ENCODE measurements at regions not wholly inside any gene's neighbourhood (a gene's known extent, or its start where the extent isn't known, plus 50 kb on each side); places are given as distances from the start of the nearest gene placed in this dataset.

DNA sequence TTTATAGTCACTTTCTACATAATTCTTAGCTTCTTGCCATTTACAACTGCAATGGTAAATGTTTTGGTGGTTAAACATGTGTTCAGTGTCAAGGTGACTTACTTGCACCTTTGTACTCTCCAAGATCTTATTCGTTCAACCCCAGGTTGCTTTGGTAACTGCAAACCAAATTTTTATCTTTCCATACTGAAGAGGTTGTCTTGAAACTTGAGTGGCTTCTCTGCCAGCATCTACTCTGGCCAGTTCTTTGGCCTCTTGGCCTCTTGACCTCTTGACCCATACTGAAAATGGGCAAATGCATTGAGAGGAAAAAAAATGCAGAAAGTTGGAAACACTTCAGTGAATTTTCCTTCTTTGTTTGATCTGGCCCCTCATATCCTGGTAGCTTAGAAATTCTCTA lies 88.0 kb upstream of the LRRC7 start:
- H3K27me3 ChIP-seq (replicated peaks) = no peaks in the 10 kb centered on the region
- no peak overlapping the region for H3K4me3 ChIP-seq
- H3K4me1 ChIP-seq (replicated peaks) = no peaks in the 10 kb centered on the region
- no peak for DNase-seq (ENCODE audit: low read depth in 1 of 2, low spot score in 2 of 2)
- H3K9me3 ChIP-seq (replicated peaks) = no peaks in the 10 kb centered on the region
- H3K36me3 ChIP-seq = no peaks in the 10 kb centered on the region
- no peak overlapping the region for H3K27ac ChIP-seq

DNA sequence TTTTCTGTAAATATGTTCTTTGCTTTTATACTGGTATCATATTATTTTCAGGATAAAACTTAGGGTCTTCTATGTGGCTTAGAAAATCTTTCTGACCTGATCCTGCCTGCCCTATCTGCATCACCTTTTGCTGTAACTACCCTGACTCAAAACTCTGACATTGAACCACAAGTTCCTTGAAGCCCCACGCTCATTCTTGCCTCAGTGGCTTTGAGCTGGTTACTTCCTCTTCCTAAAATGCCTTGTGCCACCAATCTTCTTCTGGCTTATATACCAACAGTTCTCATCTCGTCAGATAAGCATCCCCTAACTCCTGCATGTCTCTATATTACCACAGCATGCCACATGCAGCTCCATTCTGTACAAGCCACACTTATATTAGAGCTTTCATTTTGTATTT lies 84.5 kb upstream of the LRRC7 start:
- DNase-seq (ENCODE audit: low read depth in 1 of 2, low spot score in 2 of 2) = no peak
- Histone ChIP-seq H3K9me3 (replicated peaks) (no peaks in the 10 kb centered on the region), H3K4me3 (no peak overlapping the region), H3K36me3 (no peaks in the 10 kb centered on the region), H3K27ac (no peak overlapping the region), H3K4me1 (replicated peaks) (peaks cover 3% of the 10 kb centered on the region; the same call in 1 of the 2 replicates), H3K27me3 (replicated peaks) (no peaks in the 10 kb centered on the region)

DNA sequence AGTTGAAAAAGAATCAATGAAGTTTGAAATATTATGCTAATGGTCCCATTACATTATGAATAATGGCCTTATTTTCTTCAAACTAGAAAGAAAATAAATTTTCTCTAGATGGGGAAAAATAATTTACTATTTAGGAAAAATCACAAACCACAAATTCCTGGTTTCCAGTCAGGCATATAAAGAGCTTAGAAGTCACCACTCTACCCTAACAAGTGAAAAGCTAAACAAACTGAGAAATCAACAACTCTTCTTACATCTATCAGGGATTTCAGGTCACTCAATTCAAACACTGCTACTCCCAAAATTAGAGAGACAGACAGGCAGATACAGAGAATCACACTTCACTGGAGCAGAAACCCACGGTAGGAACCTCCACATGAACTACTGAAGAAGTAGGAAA lies 82.1 kb upstream of the LRRC7 start:
- H3K27ac ChIP-seq = no peak overlapping the region
- peak in 1 of 2 experiments; percentile 8 for DNase-seq (ENCODE audit: low read depth in 1 of 2, low spot score in 2 of 2)
- no peaks in the 10 kb centered on the region for H3K36me3 ChIP-seq
- H3K4me1 ChIP-seq (replicated peaks) = peaks cover 3% of the 10 kb centered on the region; the same call in 1 of the 2 replicates
- no peak overlapping the region for H3K4me3 ChIP-seq
- H3K27me3 ChIP-seq (replicated peaks) = no peaks in the 10 kb centered on the region
- no peaks in the 10 kb centered on the region for H3K9me3 ChIP-seq (replicated peaks)

DNA sequence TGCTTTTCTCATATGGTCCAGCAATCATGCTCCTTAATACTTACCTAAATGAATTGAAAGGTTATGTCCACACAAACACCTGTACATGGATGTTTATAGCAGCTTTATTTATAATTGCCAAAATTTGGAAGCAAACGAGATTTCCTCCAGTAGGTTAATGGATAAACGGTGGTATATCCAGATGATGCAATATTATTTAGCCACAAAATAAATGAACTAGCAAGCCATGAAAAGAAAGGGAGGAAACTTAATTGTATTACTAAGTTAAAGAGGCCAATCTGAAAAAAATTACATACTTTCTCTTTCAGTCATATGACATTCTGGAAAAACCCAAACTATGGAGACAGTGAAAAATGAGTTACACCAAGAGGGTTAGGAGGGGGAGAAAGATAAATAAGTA lies 76.3 kb upstream of the LRRC7 start:
- peak in 1 of 2 experiments; percentile 22 for DNase-seq (ENCODE audit: low read depth in 1 of 2, low spot score in 2 of 2)
- peak overlapping the region; percentile 36 for H3K27ac ChIP-seq
- H3K9me3 ChIP-seq (replicated peaks) = no peaks in the 10 kb centered on the region
- H3K4me3 ChIP-seq = no peak overlapping the region
- peaks cover 30% of the 10 kb centered on the region for H3K4me1 ChIP-seq (replicated peaks)
- no peaks in the 10 kb centered on the region for H3K36me3 ChIP-seq
- H3K27me3 ChIP-seq (replicated peaks) = no peaks in the 10 kb centered on the region

DNA sequence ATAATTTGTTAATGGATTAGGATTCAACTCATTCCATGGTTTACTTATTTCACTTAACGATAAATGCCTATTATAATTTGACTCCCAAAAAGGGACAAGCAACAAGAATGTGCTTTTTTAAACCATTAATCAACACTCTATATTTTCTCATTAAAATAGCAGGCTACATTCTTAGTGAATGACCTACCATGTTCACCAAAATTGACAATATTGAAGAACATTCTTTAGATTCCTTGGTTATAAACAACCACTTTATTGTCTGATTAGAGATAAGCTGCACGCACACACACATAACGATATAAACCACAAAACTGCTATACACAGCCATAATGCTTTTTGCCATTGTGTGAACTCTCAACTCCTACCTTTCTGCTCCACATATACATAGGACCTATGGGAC lies 75.4 kb upstream of the LRRC7 start:
- peak in 1 of 2 experiments; percentile 52 for DNase-seq (ENCODE audit: low read depth in 1 of 2, low spot score in 2 of 2)
- Histone ChIP-seq H3K27me3 (replicated peaks) (no peaks in the 10 kb centered on the region), H3K27ac (peak overlapping the region; percentile 36)

DNA sequence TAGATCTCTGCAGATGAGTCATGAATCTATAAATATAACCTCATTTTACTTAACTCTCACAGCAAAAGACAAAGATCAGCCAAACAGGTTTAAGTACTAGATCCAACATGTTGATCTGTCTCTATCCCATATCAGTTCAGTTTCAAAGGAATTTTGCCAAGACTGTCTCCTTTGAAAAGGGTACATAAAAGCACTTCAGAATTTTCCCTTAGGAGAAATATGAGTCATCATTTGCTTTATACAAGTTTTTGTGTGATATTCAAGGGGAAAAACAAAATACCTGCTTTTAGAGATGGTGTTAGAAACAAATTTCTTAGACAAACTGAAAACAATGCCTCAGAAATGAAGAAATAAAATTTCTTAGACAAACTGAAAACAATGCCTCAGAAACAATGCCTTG lies 73.5 kb upstream of the LRRC7 start:
- Histone ChIP-seq H3K9me3 (replicated peaks) (no peaks in the 10 kb centered on the region), H3K36me3 (no peaks in the 10 kb centered on the region), H3K4me3 (no peak overlapping the region), H3K27ac (peak overlapping the region; percentile 2), H3K4me1 (replicated peaks) (peaks cover 30% of the 10 kb centered on the region), H3K27me3 (replicated peaks) (no peaks in the 10 kb centered on the region)
- peak in 1 of 2 experiments; percentile 51 for DNase-seq (ENCODE audit: low read depth in 1 of 2, low spot score in 2 of 2)

More for the DNA sequence above, 75.4 kb upstream of the LRRC7 start:
- Histone ChIP-seq H3K9me3 (replicated peaks) (no peaks in the 10 kb centered on the region), H3K4me1 (replicated peaks) (peaks cover 30% of the 10 kb centered on the region), H3K36me3 (no peaks in the 10 kb centered on the region), H3K4me3 (no peak overlapping the region)

DNA sequence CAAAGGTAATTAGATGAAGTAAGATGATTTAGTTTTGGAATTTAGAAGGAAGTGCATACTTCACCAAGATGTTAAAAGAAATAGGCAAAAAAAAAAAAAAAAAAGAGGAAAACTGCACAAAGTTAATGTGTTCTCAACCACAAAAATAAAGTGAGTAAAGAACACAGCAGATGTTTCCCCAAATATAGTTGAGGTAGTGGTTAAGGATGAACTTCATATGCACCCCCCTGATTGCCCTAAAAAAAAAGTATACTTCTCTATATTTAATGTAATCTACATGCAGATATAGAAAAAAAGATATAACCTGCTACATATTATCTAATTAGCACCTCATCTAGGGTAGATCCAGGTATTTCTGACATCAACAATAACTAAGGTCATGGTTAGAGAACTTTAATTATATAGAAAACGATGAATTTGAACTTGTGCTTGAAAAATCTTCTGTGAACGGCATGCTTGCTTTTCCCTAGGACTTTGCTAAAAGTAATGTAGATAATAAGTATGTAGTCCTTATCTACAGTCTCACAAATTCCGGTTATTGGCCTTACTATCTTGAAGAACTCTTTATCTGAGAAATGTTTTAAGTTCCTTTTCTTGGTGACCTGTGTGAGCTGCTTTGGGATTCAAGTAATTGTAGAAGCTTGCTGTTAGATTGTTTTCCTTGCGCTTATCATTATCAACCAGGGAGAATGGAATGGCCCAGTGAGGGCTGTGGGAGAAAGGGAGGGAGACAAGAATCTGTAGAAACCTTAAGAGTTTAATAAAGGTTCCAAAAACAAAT lies 70.1 kb upstream of the LRRC7 start:
- Histone ChIP-seq H3K27me3 (replicated peaks) (no peaks in the 10 kb centered on the region), H3K4me1 (replicated peaks) (peaks cover 16% of the 10 kb centered on the region), H3K36me3 (no peaks in the 10 kb centered on the region), H3K4me3 (no peak overlapping the region), H3K9me3 (replicated peaks) (no peaks in the 10 kb centered on the region), H3K27ac (no peak overlapping the region)
- no peak for DNase-seq (ENCODE audit: low read depth in 1 of 2, low spot score in 2 of 2)

DNA sequence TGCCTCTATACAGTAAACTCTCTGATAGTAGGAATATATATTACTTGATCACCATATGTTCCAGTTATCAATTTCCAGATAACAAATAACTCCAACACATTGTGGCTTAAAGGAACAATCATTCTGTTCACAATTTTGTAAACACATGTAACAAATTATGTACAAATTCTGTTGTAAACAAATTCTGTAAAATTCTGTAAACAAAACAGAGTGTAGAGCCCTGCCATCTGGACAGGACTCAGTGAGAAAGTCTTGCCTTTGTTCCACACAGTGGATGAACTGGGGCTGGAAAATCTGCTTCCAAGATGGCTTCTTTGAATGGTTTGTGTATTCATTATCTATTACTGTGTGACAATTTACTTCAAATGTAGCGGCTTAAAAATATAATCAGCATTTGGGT lies 69.0 kb upstream of the LRRC7 start:
- no peak overlapping the region for H3K4me3 ChIP-seq
- H3K36me3 ChIP-seq = no peaks in the 10 kb centered on the region
- peaks cover 5% of the 10 kb centered on the region for H3K4me1 ChIP-seq (replicated peaks)
- no peak for DNase-seq (ENCODE audit: low read depth in 1 of 2, low spot score in 2 of 2)
- H3K27ac ChIP-seq = no peak overlapping the region
- no peaks in the 10 kb centered on the region for H3K27me3 ChIP-seq (replicated peaks)
- H3K9me3 ChIP-seq (replicated peaks) = no peaks in the 10 kb centered on the region

DNA sequence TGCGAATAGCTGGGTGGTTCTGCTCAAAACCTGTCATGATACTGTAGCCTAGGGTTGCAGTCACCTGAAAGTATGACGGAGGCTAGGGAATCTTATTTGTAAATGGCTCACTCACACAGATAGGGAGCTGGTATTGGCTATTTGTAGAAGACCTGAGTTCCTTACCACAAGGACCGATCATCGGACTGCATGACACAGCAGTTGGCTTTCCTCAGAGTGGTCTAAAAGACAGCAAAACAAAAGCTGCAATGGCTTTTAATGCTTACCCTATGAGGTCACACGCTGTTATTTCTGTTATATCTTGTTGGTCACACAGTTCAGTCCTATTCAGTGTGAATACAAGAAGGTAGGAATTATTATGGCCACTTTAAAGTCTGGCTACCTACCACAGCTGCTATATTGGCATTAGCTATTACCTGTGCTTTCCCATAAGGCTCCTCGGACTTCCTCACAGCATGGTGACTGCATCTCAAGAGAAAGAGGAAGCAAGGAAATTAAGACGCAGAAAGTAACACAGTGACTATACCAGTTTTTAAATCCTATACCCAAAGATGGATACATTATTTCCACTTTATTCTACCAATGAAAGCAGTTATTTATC lies 68.4 kb upstream of the LRRC7 start:
- H3K36me3 ChIP-seq = no peaks in the 10 kb centered on the region

DNA sequence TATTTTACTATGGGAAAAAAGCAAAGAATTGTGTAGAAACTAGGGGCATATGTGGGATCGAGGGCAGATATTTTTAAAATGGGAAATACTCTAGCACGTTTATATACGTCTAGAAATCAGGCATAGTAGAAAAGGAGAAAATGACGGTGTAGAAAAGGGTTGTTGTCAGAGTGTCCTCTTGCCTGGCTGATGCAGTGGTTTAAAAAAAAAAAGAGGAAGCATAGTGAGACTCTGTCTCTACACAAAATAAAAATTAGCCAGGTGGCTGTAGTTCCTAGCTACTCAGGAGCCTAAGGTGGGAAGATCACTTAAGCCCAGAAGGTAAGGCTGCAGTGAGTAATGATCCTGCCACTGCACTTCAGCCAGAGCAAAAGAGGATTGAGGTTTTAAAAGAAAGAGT lies 64.7 kb upstream of the LRRC7 start:
- H3K36me3 ChIP-seq = no peaks in the 10 kb centered on the region
- H3K4me3 ChIP-seq = no peak overlapping the region
- H3K4me1 ChIP-seq (replicated peaks) = no peaks in the 10 kb centered on the region
- no peak overlapping the region for H3K27ac ChIP-seq
- peaks cover 4% of the 10 kb centered on the region; the same call in 1 of the 2 replicates for H3K27me3 ChIP-seq (replicated peaks)
- no peaks in the 10 kb centered on the region for H3K9me3 ChIP-seq (replicated peaks)
- DNase-seq (ENCODE audit: low read depth in 1 of 2, low spot score in 2 of 2) = no peak

More for the DNA sequence above, 68.4 kb upstream of the LRRC7 start:
- Histone ChIP-seq H3K4me3 (no peak overlapping the region), H3K27ac (no peak overlapping the region), H3K4me1 (replicated peaks) (no peaks in the 10 kb centered on the region), H3K9me3 (replicated peaks) (no peaks in the 10 kb centered on the region), H3K27me3 (replicated peaks) (peaks cover 3% of the 10 kb centered on the region; the same call in 1 of the 2 replicates)
- DNase-seq (ENCODE audit: low read depth in 1 of 2, low spot score in 2 of 2) = no peak

DNA sequence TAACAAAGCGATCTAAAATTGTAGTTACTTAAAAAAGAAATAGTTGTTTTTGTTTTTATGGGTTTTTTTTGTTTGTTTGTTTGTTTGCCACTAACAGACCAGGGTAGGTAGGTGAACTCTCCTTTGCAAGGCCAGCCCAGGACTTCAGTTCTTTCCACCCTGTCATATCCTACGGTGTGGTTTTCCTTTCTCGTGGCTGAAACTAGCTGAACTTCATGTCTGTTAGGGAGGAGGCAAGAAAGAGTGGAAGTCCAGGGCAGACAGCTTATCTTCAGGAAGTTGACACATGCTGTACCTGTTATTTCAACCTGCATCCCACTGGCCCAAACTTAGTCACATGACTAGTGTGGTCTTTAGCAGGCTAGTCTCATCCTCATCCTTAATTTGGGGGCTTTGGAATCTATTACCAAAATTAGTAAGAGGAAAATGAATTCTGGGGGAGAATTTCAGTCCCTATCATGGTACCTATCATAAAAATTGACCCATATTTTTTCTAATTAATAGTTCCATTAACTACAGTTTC lies 62.9 kb upstream of the LRRC7 start:
- H3K27me3 ChIP-seq (replicated peaks) = peaks cover 4% of the 10 kb centered on the region; the same call in 1 of the 2 replicates
- no peaks in the 10 kb centered on the region for H3K9me3 ChIP-seq (replicated peaks)
- no peak for DNase-seq (ENCODE audit: low read depth in 1 of 2, low spot score in 2 of 2)
- no peak overlapping the region for H3K4me3 ChIP-seq
- no peak overlapping the region for H3K27ac ChIP-seq
- H3K36me3 ChIP-seq = no peaks in the 10 kb centered on the region
- no peaks in the 10 kb centered on the region for H3K4me1 ChIP-seq (replicated peaks)

DNA sequence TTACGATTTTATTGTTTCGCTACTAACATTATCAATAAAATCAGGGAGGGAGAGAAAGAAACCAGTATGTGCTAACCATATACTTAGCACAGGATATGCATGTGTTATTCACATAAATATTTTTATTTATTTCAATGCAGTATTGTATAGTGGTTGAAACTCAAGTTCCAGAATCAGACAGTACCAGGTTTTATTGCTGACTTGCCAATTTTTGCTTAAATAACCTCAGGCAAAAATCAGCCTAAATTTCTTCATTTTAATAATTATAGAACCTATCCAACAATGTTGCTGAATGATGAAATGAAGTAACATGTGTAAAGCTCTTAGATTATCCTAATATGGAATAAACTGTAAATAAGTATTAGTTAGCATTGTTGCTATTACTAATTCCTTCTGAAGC lies 61.4 kb upstream of the LRRC7 start:
- peaks cover 7% of the 10 kb centered on the region for H3K4me1 ChIP-seq (replicated peaks)
- no peaks in the 10 kb centered on the region for H3K36me3 ChIP-seq
- H3K27me3 ChIP-seq (replicated peaks) = peaks cover 4% of the 10 kb centered on the region; the same call in 1 of the 2 replicates
- H3K4me3 ChIP-seq = no peak overlapping the region
- no peak for DNase-seq (ENCODE audit: low read depth in 1 of 2, low spot score in 2 of 2)
- H3K9me3 ChIP-seq (replicated peaks) = no peaks in the 10 kb centered on the region
- no peak overlapping the region for H3K27ac ChIP-seq

DNA sequence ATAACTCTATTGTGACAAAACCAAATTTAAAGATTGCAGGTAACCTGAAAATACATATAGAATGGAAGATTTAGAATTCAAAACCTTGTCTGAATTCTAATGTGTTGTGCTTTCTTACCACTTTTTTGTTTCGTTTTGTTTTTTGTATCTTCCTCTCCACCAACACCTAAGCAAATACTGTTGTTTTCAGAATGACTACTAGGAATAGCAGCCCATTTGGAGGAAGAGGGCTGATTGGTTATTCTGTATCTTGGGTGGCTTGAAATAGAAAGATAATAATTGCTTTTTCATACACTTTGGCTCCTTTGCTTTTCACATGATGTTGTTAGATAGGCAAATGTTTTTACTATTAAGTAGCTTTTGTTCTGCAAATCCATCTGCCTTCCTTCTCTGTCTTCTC lies 61.0 kb upstream of the LRRC7 start:
- Histone ChIP-seq H3K36me3 (no peaks in the 10 kb centered on the region), H3K9me3 (replicated peaks) (no peaks in the 10 kb centered on the region), H3K27me3 (replicated peaks) (peaks cover 4% of the 10 kb centered on the region; the same call in 1 of the 2 replicates), H3K27ac (no peak overlapping the region), H3K4me1 (replicated peaks) (peaks cover 8% of the 10 kb centered on the region), H3K4me3 (no peak overlapping the region)
- no peak for DNase-seq (ENCODE audit: low read depth in 1 of 2, low spot score in 2 of 2)

DNA sequence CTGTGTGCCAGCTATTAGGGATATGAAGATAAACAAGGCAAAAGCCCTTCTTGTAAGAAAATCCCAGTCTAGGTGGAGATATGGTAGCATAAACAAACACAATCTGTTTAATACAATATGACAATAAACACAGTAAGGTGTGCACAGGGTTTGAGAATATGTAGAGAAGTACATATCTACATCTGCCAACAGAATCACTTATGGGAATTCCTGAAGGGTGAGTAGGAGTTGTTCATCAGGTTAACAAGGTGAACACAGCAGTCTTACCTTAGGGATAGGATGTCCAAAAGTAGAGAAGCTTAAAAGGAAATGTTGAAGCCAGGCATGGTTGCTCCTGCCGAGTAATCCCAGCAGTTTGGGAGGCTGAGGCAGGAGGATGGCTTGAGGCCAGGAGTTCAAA lies 57.7 kb upstream of the LRRC7 start:
- no peaks in the 10 kb centered on the region for H3K9me3 ChIP-seq (replicated peaks)
- no peaks in the 10 kb centered on the region for H3K36me3 ChIP-seq
- H3K27ac ChIP-seq = no peak overlapping the region
- no peak for DNase-seq (ENCODE audit: low read depth in 1 of 2, low spot score in 2 of 2)
- H3K4me1 ChIP-seq (replicated peaks) = peaks cover 16% of the 10 kb centered on the region
- H3K4me3 ChIP-seq = no peak overlapping the region
- H3K27me3 ChIP-seq (replicated peaks) = no peaks in the 10 kb centered on the region; the same call in 1 of the 2 replicates
